NAMALWA (cell line): ENCODE measurements at regions not wholly inside any gene's neighbourhood (a gene's known extent, or its start where the extent isn't known, plus 50 kb on each side); places are given as distances from the start of the nearest gene placed in this dataset.

Experiments used
- DNase-seq: peaks from one replicate; pipeline ENCODE4 v3.0.0-alpha.2; 2015; ENCODE audit warnings: low spot score

DNA sequence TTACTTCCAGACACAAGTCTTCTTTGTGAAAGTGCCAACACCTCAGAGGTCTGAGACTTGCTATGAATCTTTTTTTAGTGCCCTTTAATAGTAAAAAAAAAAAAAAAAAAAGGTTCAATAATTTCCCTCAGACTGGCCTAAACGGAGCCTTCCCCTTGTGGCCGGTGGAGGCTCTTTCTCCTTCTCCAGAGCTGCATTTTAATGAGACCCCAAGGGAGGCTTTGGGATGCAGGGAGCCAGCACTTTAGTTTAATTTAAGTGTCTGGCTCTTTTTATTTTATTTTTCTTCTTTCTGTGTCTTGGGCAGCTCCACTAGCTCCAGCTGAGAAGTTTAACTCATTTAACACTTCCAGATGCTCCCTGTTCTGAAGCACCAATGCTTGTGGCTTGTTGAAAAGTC lies 67.8 kb upstream of the MAPK4 start:
- DNase-seq: no peak

DNA sequence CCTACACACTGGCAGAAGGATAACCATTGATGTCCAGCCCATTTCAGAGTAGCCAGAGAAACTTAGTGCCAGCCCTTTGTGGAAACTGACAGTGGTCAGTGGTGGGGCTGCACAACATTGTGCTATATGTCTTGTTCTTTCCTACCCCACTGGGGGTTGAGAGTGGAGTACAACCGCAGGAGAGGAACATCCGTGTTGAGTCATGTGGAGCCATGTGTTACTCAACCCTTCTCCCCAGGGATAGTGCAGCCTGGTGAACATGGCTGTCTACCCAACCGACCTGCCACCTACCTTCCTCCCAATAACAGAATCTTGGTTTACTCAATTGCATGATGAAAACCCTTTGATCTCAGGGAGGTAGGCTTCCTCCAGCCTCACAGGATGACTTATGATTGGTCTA lies 65.3 kb upstream of the MAPK4 start:
- DNase-seq: no peak

DNA sequence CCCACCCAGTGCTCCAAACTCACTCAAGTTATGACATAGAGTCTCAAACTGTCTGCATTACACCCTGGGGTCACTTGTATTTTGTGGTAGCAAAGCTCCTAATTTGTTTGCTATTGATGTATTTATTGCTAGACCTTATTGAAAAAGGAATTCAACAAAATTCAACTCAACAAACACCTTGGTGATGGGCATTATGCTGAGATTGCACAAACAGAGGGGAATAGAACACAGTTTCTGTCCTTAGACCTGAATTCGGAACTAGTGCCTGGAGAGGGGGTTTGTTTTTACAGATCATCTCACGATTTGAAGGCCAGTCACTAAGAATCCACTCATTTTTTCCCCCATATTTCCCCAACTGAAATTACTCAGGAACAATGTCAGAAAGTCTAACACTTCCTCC lies 53.5 kb upstream of the MAPK4 start:
- DNase-seq: no peak

DNA sequence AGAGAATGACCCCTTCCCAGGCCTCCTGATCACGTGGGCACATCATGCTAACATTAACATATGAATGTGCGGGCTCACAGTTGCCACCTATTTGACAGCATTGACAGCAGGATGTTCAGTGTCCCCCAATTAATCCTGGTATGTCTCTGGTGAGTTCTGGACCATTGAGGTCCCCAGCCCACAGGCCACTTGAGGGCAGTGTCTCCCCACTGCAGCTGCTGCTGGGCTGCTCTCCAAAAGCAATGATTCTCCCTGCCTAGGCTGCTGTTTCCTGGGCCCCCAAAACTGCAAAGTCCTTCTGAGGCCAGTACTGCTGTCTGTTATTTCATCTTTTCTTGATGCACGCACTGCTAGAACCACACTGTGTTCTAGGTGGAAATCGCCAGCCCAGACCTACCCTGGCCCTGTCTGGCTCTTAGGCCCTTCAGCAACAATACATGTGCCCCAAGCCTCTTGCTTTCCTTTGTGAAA lies 52.7 kb upstream of the MAPK4 start:
- peak; percentile 52 for DNase-seq

- no peak for DNase-seq
Measured at GRCh38 chr18:50508228-50508627, 51.7 kb upstream of the MAPK4 start.

DNA sequence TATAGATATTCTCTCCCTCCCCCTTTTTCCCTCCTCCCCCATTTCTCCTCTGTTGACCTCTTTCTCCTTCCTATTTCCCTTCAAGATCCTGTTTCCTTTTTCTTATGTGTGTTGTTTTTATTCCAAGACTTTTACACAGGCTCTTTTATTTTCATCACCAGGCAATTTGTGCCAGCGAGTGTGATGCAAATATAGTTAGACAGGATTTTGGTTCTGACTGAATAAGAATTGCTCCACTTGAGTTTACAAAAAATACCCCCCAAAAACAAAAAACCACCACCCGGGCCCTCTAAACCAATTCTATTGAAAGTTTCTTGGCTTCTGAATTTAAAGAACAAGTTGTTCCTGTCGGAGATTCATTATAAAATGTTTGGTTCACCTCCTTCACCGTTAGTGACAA lies 50.9 kb upstream of the MAPK4 start:
- no peak for DNase-seq
